Activated CD8-positive, alpha-beta T cell treated with anti-CD3 and anti-CD28 coated beads, Interleukin-2, amount 10 ng/mL, durations not matched to agents 7 days and 5 days (primary cell): ENCODE measurements at regions not wholly inside any gene's neighbourhood (a gene's known extent, or its start where the extent isn't known, plus 50 kb on each side); places are given as distances from the start of the nearest gene placed in this dataset.
"Not testable (repeated sequence)": the region's sequence is repeated elsewhere in the genome, so short reads cannot be mapped to it uniquely, and the experiment has no call there.

Experiments used
- ATAC-seq: fragments of 150-1000 bp; cut with Tn5 transposase; one replicate; pipeline ENCODE4 v1.10.0; 2021; ENCODE audit warnings: moderate library complexity
- CTCF ChIA-PET: fragments of 350-600 bp; sonication (Branson Sonifier 250); formaldehyde crosslinking; loops from one replicate; lab custom pipeline; 2021; ENCODE audit warnings: antibody characterized with exemption; lab: Charles Lee
- POLR2A ChIA-PET: fragments of 350-600 bp; sonication (Branson Sonifier 250); formaldehyde crosslinking; loops from one replicate; lab custom pipeline; 2021; ENCODE audit warnings: antibody characterized with exemption; lab: Charles Lee
- DNase-seq: peaks from one replicate; pipeline ENCODE4 v3.0.0-alpha.2; 2020
- H3K27ac Mint-ChIP-seq: one replicate; pipeline ENCODE4 v1.8.0; 2021; ENCODE audit warnings: mild to moderate bottlenecking, mixed read lengths
- H3K27me3 Mint-ChIP-seq: one replicate; pipeline ENCODE4 v1.8.0; 2021; ENCODE audit warnings: low read depth, mixed read lengths
- H3K36me3 Mint-ChIP-seq: one replicate; pipeline ENCODE4 v1.8.0; 2021; ENCODE audit warnings: low read depth, mixed read lengths
- H3K4me1 Mint-ChIP-seq: one replicate; pipeline ENCODE4 v1.8.0; 2021; ENCODE audit warnings: low read depth, mixed read lengths
- H3K4me3 Mint-ChIP-seq: one replicate; pipeline ENCODE4 v1.8.0; 2021; ENCODE audit warnings: mild to moderate bottlenecking, mixed read lengths
- H3K9me3 Mint-ChIP-seq: one replicate; pipeline ENCODE4 v1.8.0; 2022; ENCODE audit warnings: mixed read lengths; ENCODE audit not compliant: insufficient read depth

DNA sequence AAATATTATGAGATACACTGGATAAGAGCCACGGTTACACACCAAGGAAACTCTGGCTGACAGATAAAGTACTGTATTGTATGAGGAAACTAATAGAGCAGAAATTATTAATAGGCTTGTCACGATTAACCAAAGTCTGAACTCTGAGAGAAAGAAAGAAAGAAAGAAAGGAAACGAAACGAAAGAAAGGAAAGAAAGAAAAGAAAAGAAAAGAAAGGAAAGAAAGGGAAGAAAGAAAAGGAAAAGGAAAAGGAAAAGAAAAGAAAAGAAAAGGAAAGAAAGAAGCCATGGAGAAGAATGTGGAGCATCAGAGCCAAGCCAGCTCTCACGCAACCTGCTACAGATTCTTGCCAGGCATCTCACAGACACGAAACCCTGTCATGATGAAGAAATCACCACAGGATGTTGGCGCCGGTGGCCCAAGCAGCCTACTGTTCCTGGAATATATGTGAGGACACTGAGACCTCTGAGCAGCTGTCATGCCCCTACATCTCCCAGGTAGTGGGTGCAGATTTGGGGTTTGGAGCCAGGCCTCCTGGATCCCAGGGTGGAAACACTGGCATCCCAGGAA lies 187.4 kb upstream of the LRRC61 start:
- DNase-seq, POLR2A ChIA-PET, H3K9me3 Mint-ChIP-seq, ATAC-seq, H3K4me1 Mint-ChIP-seq, CTCF ChIA-PET, H3K27ac Mint-ChIP-seq, H3K27me3 Mint-ChIP-seq, H3K4me3 Mint-ChIP-seq, H3K36me3 Mint-ChIP-seq: not testable (repeated sequence)

DNA sequence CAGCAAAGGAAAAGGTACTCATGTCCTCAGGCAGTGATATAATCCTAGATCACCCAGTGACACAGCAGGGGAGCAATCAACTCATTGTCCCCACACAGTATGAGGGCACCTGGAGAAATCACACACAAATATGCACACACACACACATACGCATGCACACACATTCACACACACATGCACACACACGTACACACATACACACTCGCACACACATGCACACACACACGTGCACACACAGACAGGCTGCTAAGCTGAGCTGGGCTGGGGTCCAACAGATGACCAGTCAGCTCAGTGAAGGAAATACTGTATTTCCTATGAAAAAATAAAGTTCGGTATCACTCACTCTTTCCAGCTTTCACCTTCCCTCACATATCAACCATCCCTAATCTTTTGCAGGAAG lies 183.3 kb upstream of the LRRC61 start:
- H3K27me3 Mint-ChIP-seq, H3K27ac Mint-ChIP-seq, H3K36me3 Mint-ChIP-seq, H3K9me3 Mint-ChIP-seq, H3K4me1 Mint-ChIP-seq, DNase-seq, CTCF ChIA-PET, H3K4me3 Mint-ChIP-seq, ATAC-seq, POLR2A ChIA-PET: not testable (repeated sequence)

DNA sequence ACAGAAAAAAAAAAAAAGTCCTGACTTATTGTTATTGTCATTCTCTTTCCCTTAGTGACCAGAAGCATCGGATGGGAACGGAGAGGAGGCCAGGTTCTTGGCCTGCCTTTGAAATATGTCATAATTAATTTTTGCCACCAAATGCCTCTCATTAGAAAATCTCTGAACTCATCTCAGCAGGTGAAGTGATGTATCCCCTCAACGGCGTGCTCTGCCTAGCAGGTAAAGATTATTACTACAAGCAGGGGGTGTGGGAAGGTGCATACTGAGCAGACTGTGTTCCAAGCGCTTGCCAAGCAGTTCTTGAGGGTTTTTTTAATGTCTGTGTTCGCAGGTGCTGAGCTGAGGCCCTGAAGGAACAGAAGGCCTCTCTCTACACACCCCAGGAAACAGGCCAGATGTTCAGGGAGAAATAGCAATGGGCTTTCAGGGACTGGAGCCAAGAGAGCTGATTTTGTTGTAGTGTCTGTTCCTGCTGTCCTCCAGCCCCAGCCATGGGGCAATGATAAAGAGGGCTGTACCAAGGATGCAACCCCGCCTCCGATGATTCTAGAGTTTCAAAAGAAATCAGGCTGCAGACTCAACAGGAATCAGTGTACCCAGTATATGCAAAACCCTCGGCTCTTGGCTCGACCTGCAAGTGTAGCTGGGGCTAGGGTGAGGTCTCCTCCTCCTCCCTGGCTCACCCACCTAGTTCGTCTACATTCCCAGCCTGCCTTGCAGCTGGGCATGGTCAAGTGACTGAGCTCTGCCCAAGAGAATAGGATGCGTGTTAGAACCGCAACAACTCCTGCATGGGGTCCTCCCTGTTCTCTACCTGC lies 181.4 kb upstream of the LRRC61 start:
- H3K4me3 Mint-ChIP-seq, POLR2A ChIA-PET, ATAC-seq, CTCF ChIA-PET, H3K27me3 Mint-ChIP-seq, H3K36me3 Mint-ChIP-seq, H3K4me1 Mint-ChIP-seq, H3K9me3 Mint-ChIP-seq, H3K27ac Mint-ChIP-seq, DNase-seq: not testable (repeated sequence)

DNA sequence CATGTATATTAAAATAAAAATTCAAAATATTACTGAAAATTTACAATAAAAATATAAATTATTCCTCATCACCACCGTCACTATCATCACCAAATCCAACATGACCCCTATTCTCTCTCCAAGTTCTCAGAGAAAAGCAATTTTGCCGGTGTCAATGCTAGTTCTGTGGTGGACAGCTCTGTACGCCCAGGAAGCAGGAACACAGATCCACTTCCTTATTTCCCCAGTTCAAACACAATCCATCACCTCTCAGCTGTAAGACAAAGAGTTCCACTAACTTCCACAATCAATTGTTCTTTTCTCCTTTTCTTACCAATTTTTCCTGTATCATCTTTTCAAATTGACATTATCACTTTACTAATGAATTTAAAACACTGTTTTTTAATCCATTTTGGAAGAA lies 177.0 kb upstream of the LRRC61 start:
- H3K9me3 Mint-ChIP-seq, DNase-seq, POLR2A ChIA-PET, ATAC-seq, CTCF ChIA-PET, H3K4me1 Mint-ChIP-seq, H3K36me3 Mint-ChIP-seq, H3K27ac Mint-ChIP-seq, H3K4me3 Mint-ChIP-seq, H3K27me3 Mint-ChIP-seq: not testable (repeated sequence)

DNA sequence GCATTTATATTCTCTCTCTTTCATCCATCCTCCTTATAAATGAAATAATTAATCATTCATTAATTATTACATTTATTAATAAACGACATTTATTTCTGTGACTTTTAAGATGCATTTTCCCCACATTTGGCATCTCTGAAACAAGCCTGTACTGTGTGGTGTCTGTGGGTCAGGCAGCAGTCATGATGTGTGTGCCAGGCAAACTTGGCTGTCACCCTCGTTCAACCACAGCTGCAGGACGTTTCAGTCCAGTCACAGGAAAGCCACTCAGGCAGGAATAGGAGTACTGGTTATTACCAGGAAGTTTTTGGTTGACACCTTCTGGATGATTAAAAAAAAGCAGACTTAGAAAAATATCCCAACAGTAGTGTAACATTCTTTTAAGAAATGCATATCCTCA lies 175.6 kb upstream of the LRRC61 start:
- ATAC-seq, CTCF ChIA-PET, H3K27me3 Mint-ChIP-seq, H3K36me3 Mint-ChIP-seq, H3K4me1 Mint-ChIP-seq, H3K9me3 Mint-ChIP-seq, POLR2A ChIA-PET, H3K4me3 Mint-ChIP-seq, DNase-seq, H3K27ac Mint-ChIP-seq: not testable (repeated sequence)

DNA sequence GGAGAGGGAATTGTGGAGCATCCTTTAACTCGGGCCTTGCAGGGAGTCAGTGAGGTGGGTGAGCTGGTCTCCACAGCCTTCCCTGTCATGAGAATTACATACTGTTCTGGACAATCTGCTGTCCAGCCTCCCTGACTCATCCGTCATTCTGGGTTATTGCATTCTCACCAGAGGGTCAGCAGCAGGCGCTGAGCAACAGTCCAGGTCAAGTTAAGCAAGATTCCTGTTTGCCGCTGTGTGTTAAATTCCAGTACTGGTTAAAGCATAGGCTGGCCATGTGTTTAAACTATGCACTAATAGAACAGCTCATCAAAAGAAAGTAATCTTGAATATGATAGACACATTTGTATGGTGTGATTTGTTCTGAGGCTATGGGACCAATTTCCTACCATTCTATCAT lies 167.1 kb upstream of the LRRC61 start:
- CTCF ChIA-PET, H3K27ac Mint-ChIP-seq, H3K4me1 Mint-ChIP-seq, H3K36me3 Mint-ChIP-seq, POLR2A ChIA-PET, DNase-seq, ATAC-seq, H3K4me3 Mint-ChIP-seq, H3K9me3 Mint-ChIP-seq, H3K27me3 Mint-ChIP-seq: not testable (repeated sequence)

DNA sequence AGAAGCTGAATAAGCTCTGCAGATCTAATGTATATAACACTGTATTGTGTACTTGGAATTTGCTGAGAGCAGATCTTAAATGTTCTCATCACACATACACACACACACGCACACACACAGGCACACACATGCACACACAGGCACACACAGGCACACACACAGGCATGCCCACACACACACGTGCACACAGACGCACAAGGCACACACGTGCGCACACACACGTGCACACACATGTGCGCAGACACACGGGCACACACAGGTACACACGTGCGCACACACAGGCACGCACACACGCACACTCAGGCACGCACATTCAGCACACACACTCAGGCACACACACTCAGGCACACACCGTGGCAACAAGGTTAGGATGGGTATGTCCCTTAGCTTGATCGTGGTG lies 164.5 kb upstream of the LRRC61 start:
- ATAC-seq, H3K9me3 Mint-ChIP-seq, H3K27ac Mint-ChIP-seq, H3K36me3 Mint-ChIP-seq, CTCF ChIA-PET, DNase-seq, H3K27me3 Mint-ChIP-seq, POLR2A ChIA-PET, H3K4me1 Mint-ChIP-seq, H3K4me3 Mint-ChIP-seq: not testable (repeated sequence)

DNA sequence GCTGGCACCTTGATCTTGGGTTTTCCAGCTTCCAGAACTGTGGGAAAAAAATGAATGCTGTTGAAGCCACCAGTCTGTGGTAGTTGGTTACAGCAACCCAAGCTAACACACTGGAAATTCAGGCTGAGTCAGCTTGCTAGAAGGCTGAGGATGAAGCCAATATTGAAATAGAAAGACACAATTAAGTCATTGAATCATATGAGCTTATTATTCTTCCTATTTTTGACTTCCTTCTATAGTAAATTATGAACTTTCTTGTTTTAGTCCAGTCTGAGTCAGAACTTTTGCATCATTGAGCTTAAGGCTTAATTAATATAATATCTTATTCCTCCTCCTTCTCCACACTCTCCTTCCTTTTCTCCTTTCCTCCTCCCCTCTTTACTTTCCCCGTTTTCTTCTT lies 153.6 kb upstream of the LRRC61 start:
- H3K4me3 Mint-ChIP-seq, H3K9me3 Mint-ChIP-seq, H3K36me3 Mint-ChIP-seq, H3K27ac Mint-ChIP-seq, DNase-seq, POLR2A ChIA-PET, H3K4me1 Mint-ChIP-seq, ATAC-seq, CTCF ChIA-PET, H3K27me3 Mint-ChIP-seq: not testable (repeated sequence)

DNA sequence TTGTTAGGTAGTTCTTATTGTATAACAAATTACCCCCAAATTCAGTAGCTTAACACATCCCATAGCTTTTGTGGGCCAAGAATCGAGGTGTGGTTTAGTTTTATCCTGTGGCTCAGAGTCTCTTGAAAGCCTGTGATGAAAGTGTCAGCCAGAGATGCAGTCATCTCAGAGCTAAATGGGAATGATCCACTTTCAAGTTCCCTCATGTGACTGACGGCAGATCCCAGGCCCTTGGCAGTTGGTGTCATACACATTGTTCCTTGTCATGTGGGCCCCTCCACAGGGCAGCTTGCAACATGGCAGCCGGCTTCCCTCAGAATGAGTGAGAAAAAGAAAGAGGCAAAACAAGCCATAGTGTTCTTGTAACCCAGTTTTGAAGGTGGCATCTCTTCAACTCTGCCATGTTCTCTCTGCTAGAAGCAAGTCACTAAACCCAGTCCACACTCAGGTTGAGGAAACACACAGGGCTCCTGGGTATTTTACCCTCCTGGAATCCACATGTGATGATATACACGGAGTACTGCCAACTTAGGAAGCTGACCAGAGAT lies 153.1 kb upstream of the LRRC61 start:
- H3K4me3 Mint-ChIP-seq, H3K36me3 Mint-ChIP-seq, H3K27ac Mint-ChIP-seq, H3K9me3 Mint-ChIP-seq, POLR2A ChIA-PET, H3K4me1 Mint-ChIP-seq, CTCF ChIA-PET, H3K27me3 Mint-ChIP-seq, DNase-seq, ATAC-seq: not testable (repeated sequence)

DNA sequence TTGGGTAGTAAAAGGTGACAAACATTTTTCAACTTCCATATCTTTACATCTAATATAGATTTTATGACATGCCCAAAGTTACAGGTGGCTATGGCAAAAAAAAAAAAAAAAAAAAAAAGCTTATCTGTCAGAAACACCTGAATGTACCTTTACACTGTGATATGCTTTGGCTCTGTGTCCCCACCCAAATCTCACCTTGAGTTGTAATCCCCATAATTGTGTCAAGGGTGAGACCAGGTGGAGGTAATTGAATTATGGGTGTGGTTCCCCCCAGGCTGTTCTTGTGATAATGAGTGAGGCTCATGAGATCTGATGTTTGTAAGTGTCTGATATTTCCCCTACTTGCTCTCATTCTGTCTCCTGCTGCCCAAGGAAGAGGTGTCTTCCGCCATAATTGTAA lies 139.6 kb upstream of the LRRC61 start:
- H3K27ac Mint-ChIP-seq, DNase-seq, H3K4me3 Mint-ChIP-seq, H3K36me3 Mint-ChIP-seq, H3K27me3 Mint-ChIP-seq, ATAC-seq, H3K9me3 Mint-ChIP-seq, CTCF ChIA-PET, H3K4me1 Mint-ChIP-seq, POLR2A ChIA-PET: not testable (repeated sequence)

DNA sequence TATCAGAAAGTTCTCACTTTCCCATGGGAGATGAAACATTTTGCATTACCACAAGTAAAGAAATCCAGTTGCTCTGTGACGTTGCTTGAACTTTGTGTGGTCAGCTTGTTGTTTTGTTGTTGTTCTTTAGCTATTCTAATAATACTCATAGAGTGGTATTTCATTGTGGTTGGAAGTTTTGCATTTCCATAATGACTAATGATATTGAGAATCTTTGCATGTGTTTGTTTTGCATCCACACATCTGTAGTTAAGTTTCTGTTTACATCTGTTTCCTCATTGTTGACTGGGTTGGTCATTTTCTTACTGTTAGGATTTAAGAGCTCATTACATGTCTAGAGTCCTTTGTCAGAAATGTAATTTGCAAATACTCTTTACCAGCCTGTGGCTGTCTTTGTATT lies 133.2 kb upstream of the LRRC61 start:
- H3K27me3 Mint-ChIP-seq, H3K9me3 Mint-ChIP-seq, ATAC-seq, H3K4me3 Mint-ChIP-seq, H3K27ac Mint-ChIP-seq, DNase-seq, H3K36me3 Mint-ChIP-seq, POLR2A ChIA-PET, CTCF ChIA-PET: not testable (repeated sequence)
- H3K4me1 Mint-ChIP-seq = peaks cover 11% of the 10 kb centered on the region

DNA sequence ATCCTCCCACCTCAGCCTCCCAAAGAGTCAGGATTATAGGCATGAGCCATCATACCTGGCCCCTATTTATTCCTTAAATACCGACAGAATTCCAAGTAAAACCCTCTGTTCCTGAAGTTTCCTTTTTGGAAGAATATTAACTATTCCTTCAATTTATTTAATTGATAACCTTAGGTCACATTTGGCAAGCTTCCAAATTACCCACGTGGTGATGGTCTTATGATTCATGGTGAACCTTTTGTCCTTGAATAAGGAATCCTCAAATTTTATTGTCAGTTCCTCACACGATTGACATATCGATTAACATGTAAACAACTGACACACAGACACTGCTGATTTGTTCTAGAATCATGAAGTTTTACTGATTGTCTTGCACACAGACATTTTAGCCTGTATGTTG lies 130.6 kb upstream of the LRRC61 start:
- POLR2A ChIA-PET, CTCF ChIA-PET, H3K4me3 Mint-ChIP-seq, ATAC-seq, DNase-seq, H3K9me3 Mint-ChIP-seq, H3K27ac Mint-ChIP-seq, H3K36me3 Mint-ChIP-seq: not testable (repeated sequence)
- H3K4me1 Mint-ChIP-seq = peaks cover 12% of the 10 kb centered on the region
- peaks cover 12% of the 10 kb centered on the region for H3K27me3 Mint-ChIP-seq
